ENCODE measurements at regions not wholly inside any gene's neighbourhood (a gene's known extent, or its start where the extent isn't known, plus 50 kb on each side); places are given as distances from the start of the nearest gene placed in this dataset.

GRCh38 chr13:99892866-99893504 lies 78.6 kb downstream of the ZIC5 start:
- DNase-seq (ENCODE audit: extremely low read depth, low read depth): no peak
- no peak overlapping the region for H3K4me3 ChIP-seq (replicated peaks; ENCODE audit: low read depth, low read length)
- TF ChIP-seq CTCF (IDR thresholded peaks at IDR 0.05; ENCODE audit: low read depth, low read length, missing control alignments): no peak

DNA sequence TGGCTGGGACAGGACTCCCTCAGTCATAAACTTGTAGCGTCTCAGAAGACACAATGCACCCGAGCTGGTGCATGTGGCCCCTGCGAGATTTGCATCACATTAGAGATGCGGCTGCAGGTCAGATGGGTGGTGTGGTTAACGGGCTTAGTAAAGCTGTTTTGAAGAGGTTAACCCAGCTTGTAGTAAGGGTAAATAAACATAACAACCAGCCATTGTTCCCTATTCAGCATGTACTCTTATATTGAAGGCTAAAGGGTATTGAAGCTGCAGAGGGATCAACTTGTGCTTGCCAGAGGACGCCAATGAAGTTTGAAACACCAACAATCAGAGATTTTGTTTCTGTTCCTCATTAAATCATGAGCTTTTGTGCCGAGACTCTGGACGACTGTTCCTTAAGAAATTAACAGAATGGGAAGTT lies 79.4 kb downstream of the ZIC5 start:
- TF ChIP-seq CTCF (IDR thresholded peaks at IDR 0.05; ENCODE audit: low read depth, low read length, missing control alignments): no peak
- no peak overlapping the region for H3K4me3 ChIP-seq (replicated peaks; ENCODE audit: low read depth, low read length)

GRCh38 chr13:99886706-99887105 lies 84.9 kb downstream of the ZIC5 start:
- no peak for TF ChIP-seq CTCF (IDR thresholded peaks at IDR 0.05; ENCODE audit: low read depth, low read length, missing control alignments)
- DNase-seq (ENCODE audit: extremely low read depth, low read depth): no peak
- H3K4me3 ChIP-seq (replicated peaks; ENCODE audit: low read depth, low read length): no peak overlapping the region

More for the DNA sequence above, 79.4 kb downstream of the ZIC5 start:
- no peak for DNase-seq (ENCODE audit: extremely low read depth, low read depth)

GRCh38 chr13:99884913-99885312 lies 86.7 kb downstream of the ZIC5 start:
- TF ChIP-seq CTCF (IDR thresholded peaks at IDR 0.05; ENCODE audit: low read depth, low read length, missing control alignments): no peak
- no peak for DNase-seq (ENCODE audit: extremely low read depth, low read depth)
- H3K4me3 ChIP-seq (replicated peaks; ENCODE audit: low read depth, low read length): no peak overlapping the region

- no peak for DNase-seq (ENCODE audit: extremely low read depth, low read depth)
- no peak for TF ChIP-seq CTCF (IDR thresholded peaks at IDR 0.05; ENCODE audit: low read depth, low read length, missing control alignments)
- no peak overlapping the region for H3K4me3 ChIP-seq (replicated peaks; ENCODE audit: low read depth, low read length)
Observed at GRCh38 chr13:99883805-99884204, 87.8 kb downstream of the ZIC5 start.

GRCh38 chr13:99878921-99879610 lies 92.5 kb downstream of the ZIC5 start:
- H3K4me3 ChIP-seq (replicated peaks; ENCODE audit: low read depth, low read length): no peak overlapping the region
- TF ChIP-seq CTCF (IDR thresholded peaks at IDR 0.05; ENCODE audit: low read depth, low read length, missing control alignments): no peak
- no peak for DNase-seq (ENCODE audit: extremely low read depth, low read depth)

Measured in HFF-Myc (cell line).